Effector CD8-positive, alpha-beta T cell (primary cell): ENCODE measurements at regions not wholly inside any gene's neighbourhood (a gene's known extent, or its start where the extent isn't known, plus 50 kb on each side); places are given as distances from the start of the nearest gene placed in this dataset.

Experiments used
- DNase-seq: peaks from one replicate; lab custom pipeline; 2025; lab: John Stamatoyannopoulos, UW

GRCh38 chr16:65445313-65446260 lies 323.7 kb upstream of the CDH11 start:
- DNase-seq = no peak

DNA sequence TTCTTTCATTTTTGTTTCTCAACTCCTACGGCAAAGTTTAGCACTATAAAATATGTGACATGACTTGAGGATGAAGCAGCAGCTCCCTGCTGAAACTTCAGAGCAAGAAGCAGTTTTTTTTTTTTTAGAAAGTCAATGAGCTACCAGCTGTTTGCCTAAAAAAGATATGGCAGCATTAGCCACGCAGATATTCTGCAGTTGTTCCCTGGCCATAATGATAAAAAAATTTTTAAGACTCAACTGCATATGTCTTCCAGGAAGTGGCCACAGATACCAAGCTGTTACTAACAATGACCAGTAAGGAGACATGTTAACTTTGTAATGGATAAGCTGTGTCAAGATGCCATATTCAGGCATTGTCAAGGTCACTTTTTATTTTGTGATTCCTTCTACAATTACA lies 319.6 kb upstream of the CDH11 start:
- no peak for DNase-seq

DNA sequence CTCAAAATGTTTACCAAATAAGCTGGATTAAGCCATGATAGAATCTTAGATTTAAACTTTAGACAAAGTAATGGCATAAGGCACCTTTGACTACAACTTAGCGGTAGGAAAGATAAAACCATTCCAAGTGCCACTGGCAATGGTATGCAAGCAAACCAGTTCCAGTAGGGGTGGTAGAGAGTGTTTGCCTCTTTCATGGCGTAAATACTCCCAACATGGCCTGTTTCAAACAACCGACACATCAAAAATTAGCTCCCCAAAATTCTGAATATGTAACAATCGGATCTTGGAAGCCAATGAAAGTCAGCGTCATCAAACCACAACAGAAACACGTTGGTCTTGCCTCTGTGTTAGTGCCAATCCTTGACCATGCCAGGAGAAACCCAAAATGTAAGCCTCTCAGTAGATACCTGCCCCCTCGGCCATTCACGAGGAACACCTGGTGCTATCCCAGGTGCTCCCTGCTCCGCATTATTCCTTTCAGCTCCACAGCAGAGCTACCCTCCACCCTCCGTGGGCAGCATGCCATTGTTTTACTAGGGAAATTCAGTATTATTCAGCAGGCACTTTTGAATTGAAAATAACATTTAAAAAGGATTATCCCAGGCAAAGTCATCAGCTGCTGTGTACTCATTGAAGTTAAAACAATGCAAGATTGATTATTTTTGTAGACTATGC lies 307.8 kb upstream of the CDH11 start:
- DNase-seq = no peak

- no peak for DNase-seq
Measured at GRCh38 chr16:65426484-65426883, 304.6 kb upstream of the CDH11 start.

DNA sequence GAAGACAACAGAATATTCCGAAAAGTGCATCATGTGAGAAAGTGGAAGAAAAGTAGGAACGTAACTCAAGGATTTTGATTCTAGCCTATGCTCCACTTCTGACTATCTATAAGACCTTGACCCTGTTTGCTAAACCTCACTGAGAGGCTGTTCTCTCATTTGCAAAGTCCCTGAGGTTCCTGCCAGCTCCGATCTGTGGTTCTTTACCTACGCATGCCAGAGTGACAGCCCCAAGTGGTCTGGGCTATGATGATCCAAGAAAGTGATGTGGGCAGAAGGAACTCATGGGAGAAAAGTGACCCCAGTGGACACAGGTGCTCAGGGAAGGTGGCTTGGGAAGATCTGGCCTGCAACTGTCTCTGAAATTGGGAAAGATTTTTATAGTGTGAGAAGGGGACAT lies 301.1 kb upstream of the CDH11 start:
- DNase-seq = no peak

GRCh38 chr16:65421596-65421995 lies 299.7 kb upstream of the CDH11 start:
- no peak for DNase-seq

- DNase-seq = no peak
Measured at GRCh38 chr16:65418435-65418834, 296.6 kb upstream of the CDH11 start.

DNA sequence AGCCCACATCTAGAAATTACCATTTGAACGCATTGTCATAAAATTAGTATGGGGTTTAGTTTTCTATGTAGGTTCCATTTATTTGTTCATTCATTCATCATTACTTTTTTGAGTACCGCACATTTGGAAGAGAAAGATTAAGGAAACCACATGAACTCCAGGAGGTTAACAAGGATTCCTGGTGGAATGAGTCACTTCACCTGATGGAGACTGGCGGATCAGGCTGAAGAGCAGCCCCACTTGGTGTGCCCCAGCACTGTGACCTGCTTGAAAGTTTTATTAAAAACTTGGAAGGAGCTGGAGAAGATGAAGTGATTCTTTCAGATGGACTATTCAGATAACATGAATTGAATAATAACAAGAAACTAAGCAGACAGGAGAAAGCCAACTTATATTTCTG lies 293.6 kb upstream of the CDH11 start:
- no peak for DNase-seq

DNA sequence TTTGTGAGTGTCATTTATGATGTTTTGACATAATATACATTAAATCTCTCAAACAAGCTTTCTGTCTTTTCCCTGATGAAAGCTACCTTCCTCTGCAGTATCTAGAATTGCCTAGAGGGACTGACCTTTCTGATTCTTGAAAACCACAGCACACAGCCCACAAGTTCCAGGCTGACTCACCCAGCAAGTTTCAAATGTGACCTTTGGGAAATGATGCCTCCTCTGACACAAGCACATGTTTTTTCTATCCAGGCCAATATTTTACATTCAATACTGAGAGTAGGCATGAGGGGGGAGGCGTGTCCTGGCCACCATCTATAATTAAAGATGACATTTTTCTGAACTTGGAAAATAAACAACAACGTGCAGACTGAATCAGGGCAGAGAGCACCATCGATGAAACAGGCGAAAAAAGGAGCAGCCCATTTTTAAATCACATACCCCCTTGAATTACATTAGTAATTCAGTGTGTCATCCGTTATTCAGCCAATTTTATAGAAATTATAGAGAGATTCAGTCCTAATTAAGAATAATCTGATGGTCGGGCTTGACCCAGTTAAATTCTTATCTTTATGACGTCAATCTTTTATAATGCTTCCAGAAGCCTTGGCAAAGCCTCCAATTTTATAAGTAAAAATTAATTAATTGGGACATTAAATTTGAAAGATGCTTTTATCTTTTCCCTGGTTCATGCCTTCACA lies 292.6 kb upstream of the CDH11 start:
- no peak for DNase-seq

DNA sequence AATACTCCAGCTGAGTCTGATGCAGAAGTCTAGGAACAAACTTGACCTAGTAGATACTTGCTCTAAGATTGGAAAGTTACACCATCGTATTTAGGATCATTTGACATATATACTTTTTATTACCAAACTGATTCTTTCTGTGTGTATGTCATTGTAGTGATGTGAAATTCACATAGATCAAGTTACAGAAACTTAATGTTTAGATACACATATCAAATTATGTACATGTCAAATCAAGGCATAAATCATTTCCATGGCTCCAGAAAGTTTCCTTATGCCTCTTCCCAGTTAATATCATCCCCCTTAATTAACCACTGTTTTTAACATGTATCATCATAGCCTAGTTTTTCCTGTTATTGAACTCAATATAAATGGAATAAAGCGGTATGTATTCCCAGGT lies 292.0 kb upstream of the CDH11 start:
- DNase-seq = no peak

DNA sequence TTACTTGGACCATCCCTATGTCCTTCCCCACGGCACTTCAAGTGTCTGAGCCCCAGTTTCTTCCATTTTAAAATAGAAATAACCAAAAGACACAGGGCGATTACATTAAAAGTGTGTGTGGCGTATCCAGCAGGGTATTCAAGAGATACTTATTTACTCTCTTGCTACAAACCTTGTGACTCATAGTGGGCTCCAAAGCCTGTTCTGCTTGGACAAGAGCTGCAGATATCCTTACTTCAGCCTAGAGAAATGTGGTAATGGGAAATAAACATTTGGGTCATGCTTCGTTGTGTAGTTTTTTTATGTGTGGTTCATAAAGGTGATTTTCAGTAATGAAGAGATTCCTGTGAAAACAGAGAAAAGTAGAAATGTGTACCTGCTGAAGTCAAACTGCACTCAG lies 288.9 kb upstream of the CDH11 start:
- DNase-seq = no peak

GRCh38 chr16:65409510-65409909 lies 287.6 kb upstream of the CDH11 start:
- DNase-seq = no peak

- DNase-seq = no peak
Measured at GRCh38 chr16:65406933-65407332, 285.1 kb upstream of the CDH11 start.

DNA sequence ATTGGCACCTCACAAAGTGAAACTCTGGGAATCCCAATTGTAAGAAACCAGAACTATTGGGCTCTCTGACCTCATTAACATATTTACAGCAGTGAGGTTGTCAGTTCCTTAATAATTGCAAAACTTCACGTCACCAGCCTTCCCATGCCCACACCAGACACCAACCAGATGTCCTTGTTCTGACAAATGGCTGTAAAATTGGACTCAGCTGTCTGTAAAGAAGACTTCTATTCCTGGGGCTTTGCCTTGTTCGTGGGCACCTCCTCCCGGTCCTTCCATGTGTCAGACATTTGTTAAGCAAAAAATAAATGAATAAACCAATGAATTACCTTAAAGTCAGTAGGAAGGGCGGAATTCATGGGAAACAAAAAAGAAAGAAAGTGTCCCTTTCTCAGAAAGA lies 284.3 kb upstream of the CDH11 start:
- DNase-seq = no peak

- DNase-seq = no peak
Measured at GRCh38 chr16:65394281-65394680, 272.4 kb upstream of the CDH11 start.

- DNase-seq = no peak
Measured at GRCh38 chr16:65392806-65393565, 271.1 kb upstream of the CDH11 start.

- DNase-seq = no peak
Measured at GRCh38 chr16:65388592-65388991, 266.7 kb upstream of the CDH11 start.

DNA sequence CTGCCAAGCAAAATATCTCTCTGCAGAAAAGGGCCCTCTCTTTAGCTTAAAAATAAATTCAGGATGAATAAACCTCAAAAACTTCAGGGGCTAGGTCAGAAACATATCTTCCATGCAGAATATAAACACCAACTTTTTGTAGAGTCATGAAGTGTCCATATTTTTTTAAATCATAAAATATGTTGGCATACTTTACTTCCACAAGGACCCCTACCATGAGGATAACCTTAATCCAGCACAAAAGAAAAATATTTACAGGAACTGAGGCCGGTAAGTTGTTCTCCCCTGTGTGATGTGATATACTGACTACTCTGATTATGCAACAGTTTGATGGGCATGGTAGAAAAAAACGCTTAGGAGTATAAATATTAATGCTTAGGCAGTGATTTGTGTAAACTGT lies 264.8 kb upstream of the CDH11 start:
- DNase-seq = no peak

DNA sequence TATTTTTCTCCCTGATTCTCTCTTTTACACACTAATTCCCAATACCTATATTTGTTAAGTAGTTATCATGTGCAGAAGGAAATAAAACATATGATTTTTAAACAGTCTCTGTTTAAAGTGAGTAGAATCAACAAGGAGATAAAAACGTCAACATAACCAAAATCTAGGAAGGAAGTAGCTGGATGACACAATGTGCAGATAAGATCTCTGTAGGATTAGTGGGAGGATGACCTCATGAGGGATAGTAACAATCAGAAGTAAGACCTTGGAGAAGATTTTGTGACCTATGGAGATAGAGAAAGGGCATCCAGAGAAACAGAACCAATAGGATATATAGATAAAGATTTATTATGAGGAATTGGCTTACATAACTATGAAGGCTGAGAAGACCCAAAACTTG lies 262.6 kb upstream of the CDH11 start:
- no peak for DNase-seq

DNA sequence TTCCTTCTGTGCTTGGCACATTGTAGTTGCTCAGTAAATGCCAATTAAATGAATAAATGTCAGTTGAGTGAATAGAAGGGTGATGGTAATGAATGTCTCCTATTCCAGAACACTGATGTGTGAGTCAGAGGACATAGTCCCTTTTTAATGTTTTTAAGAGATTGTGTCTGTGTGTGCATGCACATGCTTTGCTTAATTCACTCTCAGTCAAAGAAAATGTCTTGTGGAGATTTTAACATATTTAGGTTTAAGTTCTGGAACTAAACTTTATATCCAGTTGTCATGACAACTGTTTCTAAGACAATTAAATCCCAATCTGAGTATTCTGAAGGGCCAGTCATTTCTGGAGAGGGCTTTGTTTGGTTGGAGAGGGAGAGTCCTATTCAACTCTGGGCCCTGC lies 255.3 kb upstream of the CDH11 start:
- no peak for DNase-seq

- DNase-seq = no peak
Measured at GRCh38 chr16:65376601-65377000, 254.7 kb upstream of the CDH11 start.

DNA sequence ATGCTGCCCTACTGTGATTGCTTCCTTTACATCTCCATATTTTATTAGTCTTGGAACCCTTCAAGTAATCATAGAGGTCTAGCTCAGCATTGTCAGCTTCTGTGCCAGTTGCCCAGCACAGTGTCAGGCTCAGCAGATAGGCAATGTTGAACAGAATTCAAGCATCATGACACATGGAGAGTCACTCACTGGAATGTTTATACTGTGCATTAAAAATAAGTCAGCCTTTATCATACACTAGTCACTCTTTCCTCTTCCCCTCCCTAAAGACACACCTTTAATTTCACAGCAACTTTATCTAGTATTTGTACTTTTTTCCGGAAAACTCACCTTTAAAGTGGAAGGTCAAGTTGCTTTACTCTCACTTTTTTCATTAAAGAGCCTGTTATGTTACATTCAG lies 253.8 kb upstream of the CDH11 start:
- no peak for DNase-seq
